ENCODE measurements at regions not wholly inside any gene's neighbourhood (a gene's known extent, or its start where the extent isn't known, plus 50 kb on each side); places are given as distances from the start of the nearest gene placed in this dataset.

GRCh38 chr10:44071479-44071878 is 313.4 kb downstream of the CXCL12 start:
- no peak overlapping the region for H3K27ac ChIP-seq (ENCODE audit: poor library complexity, severe bottlenecking)
- no peak for DNase-seq (ENCODE audit: low spot score)
- no peak for ATAC-seq (ENCODE audit: low read depth)

DNA sequence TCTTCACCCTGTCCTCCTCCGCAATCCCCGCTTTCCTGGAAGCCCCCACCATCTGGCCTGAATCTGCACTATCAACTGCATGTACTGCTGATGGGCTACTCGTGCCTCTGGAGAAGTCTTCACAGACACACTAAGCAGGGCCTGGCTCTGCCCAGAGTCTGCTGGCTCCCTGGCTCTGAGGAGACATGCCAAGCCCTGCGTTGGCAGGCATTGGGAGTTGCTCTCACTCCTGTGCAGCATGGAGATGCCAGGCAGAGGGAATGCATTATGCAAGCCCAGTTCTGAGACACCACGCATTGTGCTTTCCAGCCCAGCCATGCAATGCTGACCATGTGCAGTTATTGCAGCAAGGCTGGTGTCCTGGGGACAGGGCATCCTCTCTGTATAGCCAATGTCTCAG is 314.6 kb downstream of the CXCL12 start:
- ATAC-seq (ENCODE audit: low read depth) = no peak
- Histone ChIP-seq H3K4me1 (ENCODE audit: insufficient read depth, poor library complexity, severe bottlenecking) (no peaks in the 10 kb centered on the region), H3K4me3 (ENCODE audit: severe bottlenecking) (no peak overlapping the region), H3K27me3 (ENCODE audit: insufficient read depth, poor library complexity, severe bottlenecking) (no peaks in the 10 kb centered on the region), H3K36me3 (ENCODE audit: low read depth) (no peaks in the 10 kb centered on the region), H3K27ac (ENCODE audit: poor library complexity, severe bottlenecking) (no peak overlapping the region), H3K9me3 (ENCODE audit: severe bottlenecking) (no peaks in the 10 kb centered on the region)
- TF ChIP-seq CTCF (IDR thresholded peaks at IDR 0.05; ENCODE audit: poor library complexity, severe bottlenecking) = no peak
- no peak for DNase-seq (ENCODE audit: low spot score)

More at GRCh38 chr10:44071479-44071878, 313.4 kb downstream of the CXCL12 start:
- Histone ChIP-seq H3K4me3 (ENCODE audit: severe bottlenecking) (no peak overlapping the region), H3K27me3 (ENCODE audit: insufficient read depth, poor library complexity, severe bottlenecking) (no peaks in the 10 kb centered on the region), H3K36me3 (ENCODE audit: low read depth) (no peaks in the 10 kb centered on the region), H3K9me3 (ENCODE audit: severe bottlenecking) (no peaks in the 10 kb centered on the region), H3K4me1 (ENCODE audit: insufficient read depth, poor library complexity, severe bottlenecking) (no peaks in the 10 kb centered on the region)
- TF ChIP-seq CTCF (IDR thresholded peaks at IDR 0.05; ENCODE audit: poor library complexity, severe bottlenecking) = no peak

GRCh38 chr10:44069573-44069972 is 315.3 kb downstream of the CXCL12 start:
- Histone ChIP-seq H3K9me3 (ENCODE audit: severe bottlenecking) (no peaks in the 10 kb centered on the region), H3K36me3 (ENCODE audit: low read depth) (no peaks in the 10 kb centered on the region), H3K4me1 (ENCODE audit: insufficient read depth, poor library complexity, severe bottlenecking) (no peaks in the 10 kb centered on the region), H3K4me3 (ENCODE audit: severe bottlenecking) (no peak overlapping the region), H3K27me3 (ENCODE audit: insufficient read depth, poor library complexity, severe bottlenecking) (no peaks in the 10 kb centered on the region), H3K27ac (ENCODE audit: poor library complexity, severe bottlenecking) (no peak overlapping the region)
- no peak for TF ChIP-seq CTCF (IDR thresholded peaks at IDR 0.05; ENCODE audit: poor library complexity, severe bottlenecking)
- ATAC-seq (ENCODE audit: low read depth) (no peak), DNase-seq (ENCODE audit: low spot score) (no peak)

GRCh38 chr10:44068716-44069482 is 316.0 kb downstream of the CXCL12 start:
- no peak for DNase-seq (ENCODE audit: low spot score)
- no peak overlapping the region for H3K27ac ChIP-seq (ENCODE audit: poor library complexity, severe bottlenecking)
- H3K27me3 ChIP-seq (ENCODE audit: insufficient read depth, poor library complexity, severe bottlenecking) = no peaks in the 10 kb centered on the region
- no peak for TF ChIP-seq CTCF (IDR thresholded peaks at IDR 0.05; ENCODE audit: poor library complexity, severe bottlenecking)
- no peak for ATAC-seq (ENCODE audit: low read depth)
- H3K9me3 ChIP-seq (ENCODE audit: severe bottlenecking) = no peaks in the 10 kb centered on the region
- H3K4me1 ChIP-seq (ENCODE audit: insufficient read depth, poor library complexity, severe bottlenecking) = no peaks in the 10 kb centered on the region
- no peak overlapping the region for H3K4me3 ChIP-seq (ENCODE audit: severe bottlenecking)
- H3K36me3 ChIP-seq (ENCODE audit: low read depth) = no peaks in the 10 kb centered on the region

DNA sequence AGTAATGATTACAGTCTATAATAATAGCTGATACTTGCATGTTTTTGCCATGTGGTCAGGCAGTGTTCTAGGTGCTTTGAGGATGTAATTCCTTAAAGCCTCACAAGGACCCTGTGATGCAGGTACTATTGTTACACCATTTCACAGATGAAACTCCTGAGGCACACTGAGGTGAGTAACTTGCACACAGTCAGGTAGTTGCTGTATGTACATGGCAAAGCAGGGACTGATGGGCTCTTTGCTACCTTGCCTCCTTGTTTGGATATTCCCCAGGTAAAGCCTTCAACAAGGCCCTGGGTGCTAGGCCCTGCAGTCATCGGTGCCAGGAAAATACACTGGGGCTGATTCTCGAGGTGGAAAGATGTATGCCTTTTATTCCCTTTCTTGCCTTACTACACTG is 317.5 kb downstream of the CXCL12 start:
- H3K27me3 ChIP-seq (ENCODE audit: insufficient read depth, poor library complexity, severe bottlenecking) = no peaks in the 10 kb centered on the region
- H3K4me1 ChIP-seq (ENCODE audit: insufficient read depth, poor library complexity, severe bottlenecking) = no peaks in the 10 kb centered on the region
- H3K9me3 ChIP-seq (ENCODE audit: severe bottlenecking) = no peaks in the 10 kb centered on the region
- no peaks in the 10 kb centered on the region for H3K36me3 ChIP-seq (ENCODE audit: low read depth)
- no peak for TF ChIP-seq CTCF (IDR thresholded peaks at IDR 0.05; ENCODE audit: poor library complexity, severe bottlenecking)
- DNase-seq (ENCODE audit: low spot score) = no peak
- no peak overlapping the region for H3K27ac ChIP-seq (ENCODE audit: poor library complexity, severe bottlenecking)
- no peak overlapping the region for H3K4me3 ChIP-seq (ENCODE audit: severe bottlenecking)
- ATAC-seq (ENCODE audit: low read depth) = no peak

Data from RWPE2 (cell line).